ENCODE measurements at regions not wholly inside any gene's neighbourhood (a gene's known extent, or its start where the extent isn't known, plus 50 kb on each side); places are given as distances from the start of the nearest gene placed in this dataset.
"Not testable (repeated sequence)": the region's sequence is repeated elsewhere in the genome, so short reads cannot be mapped to it uniquely, and the experiment has no call there.

DNA sequence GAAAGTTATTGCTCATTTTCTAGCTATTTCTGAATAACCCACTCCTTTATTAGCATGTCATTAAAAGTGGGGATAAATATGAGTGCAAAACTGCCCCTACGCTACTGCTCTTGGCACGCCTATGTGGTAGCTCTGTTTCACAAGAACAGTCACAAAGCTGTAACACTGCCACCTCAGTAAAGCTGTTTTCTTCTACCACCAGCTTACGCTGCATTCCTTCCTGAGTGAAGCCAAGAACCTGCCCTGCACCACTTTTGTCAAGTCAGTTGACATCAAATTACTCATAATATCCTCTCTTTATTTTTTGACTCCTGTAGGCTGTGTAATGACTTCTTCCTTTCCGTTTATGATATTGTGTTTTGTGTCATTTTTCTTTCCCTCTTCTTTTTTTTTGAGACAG is 1539.7 kb downstream of the RPIA start:
- not testable (repeated sequence) for DNase-seq

DNA sequence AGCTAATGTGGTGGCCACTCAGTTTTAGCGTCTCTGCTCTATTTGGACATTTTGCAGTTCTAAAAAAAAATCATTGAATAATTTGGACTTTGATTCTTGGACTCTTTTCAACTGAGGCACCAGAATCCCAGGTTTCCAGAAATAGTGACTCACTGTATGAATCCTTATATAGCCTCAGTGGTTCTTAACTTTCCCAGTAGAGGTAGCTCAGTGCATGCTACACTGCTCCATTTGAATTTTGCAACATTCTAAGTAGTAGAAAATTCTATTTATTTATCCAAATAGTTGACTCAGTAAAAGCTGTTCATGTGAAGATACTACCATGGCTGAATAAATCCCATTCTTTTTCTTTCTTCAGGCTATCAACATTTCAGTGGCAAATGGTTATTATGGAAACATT is 1544.0 kb downstream of the RPIA start:
- DNase-seq: not testable (repeated sequence)

DNA sequence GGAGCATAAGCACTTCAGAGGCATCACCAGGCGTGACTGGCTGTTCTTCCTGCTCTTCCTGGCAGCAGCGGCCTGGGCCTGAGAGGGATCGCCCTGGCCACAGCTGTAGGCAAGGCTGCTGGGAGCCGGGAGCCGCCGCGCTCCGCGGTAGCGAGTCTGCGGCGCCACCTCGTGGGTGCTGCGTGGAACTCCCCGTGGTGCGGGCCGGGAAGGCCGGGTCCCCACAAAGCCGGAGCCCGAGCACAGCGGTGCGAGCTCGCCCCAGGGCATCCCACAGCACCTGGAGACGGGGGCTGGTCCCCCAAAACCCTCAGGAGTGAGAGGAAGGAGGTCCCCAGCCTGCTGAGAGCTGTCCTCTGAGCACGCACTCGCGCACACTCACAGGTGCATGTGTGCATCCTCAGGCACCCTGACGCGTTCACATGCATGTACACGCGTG is 1546.5 kb downstream of the RPIA start:
- peak; percentile 10 to 40 (median 23) for DNase-seq

DNA sequence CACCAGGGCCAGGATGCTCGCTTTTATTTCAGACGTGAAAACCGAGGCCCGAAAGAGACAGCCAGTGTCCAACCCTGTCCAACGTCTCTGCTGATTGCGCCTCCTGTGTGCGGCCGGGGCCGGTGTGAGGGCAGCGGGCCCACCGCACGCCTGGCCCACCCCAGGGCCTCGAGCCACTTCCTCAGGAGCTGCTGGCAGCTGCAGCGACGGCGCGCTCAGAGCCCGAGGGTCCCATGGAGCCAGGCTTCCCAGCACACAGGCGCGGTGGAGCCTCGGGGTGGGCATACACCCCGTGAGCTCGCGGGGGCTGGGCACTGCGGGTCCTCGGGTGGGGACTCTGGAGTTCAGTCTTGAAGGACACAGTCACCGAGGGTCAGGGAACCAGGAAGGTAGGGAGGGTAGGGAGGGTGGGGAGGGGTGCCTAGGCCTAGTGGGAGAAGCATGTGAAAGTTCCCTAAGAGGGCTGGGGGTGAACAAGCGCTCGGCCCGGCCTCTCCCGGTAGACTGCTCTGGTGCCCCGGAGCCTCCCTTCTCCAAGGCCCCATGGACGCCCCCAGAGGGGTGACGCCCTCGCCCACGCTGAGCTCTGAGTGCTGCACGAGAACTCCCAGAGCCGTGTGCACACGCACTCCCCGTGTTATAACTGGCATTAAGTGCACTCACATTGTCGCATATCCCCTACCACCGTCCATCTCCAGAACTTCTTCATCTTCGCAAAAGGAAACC is 1547.2 kb downstream of the RPIA start:
- not testable (repeated sequence) for DNase-seq

- DNase-seq: peak in 1 of 4 experiments; percentile 16
These were observed 1548.3 kb downstream of the RPIA start for GRCh38 chr2:90239769-90240168.

- DNase-seq: peak in 1 of 4 experiments; percentile 9
These were observed 1553.7 kb downstream of the RPIA start for GRCh38 chr2:90244902-90245765.

DNA sequence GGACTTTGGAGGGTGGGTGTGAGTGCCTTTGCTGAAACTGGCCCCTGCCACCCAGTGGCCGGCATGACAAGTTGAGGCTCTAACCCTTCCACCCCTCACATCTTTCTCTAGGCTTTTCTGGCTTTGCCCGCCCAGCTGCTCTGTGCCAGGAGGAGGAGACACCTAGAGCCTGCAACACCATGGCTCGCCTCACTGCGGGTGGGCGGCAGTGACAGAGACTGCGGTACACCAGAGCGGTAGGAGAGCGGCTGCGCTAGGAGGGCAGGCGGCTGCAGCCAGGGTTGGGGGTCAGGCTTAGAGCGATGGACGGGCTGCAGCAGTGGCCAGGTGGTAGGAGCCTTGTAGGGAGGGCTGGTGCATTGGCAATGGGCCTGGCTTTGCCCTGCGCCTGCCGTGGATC is 1556.9 kb downstream of the RPIA start:
- not testable (repeated sequence) for DNase-seq

GRCh38 chr2:90250350-90250749 is 1558.9 kb downstream of the RPIA start:
- not testable (repeated sequence) for DNase-seq

GRCh38 chr2:90251576-90251975 is 1560.1 kb downstream of the RPIA start:
- DNase-seq: not testable (repeated sequence)

DNA sequence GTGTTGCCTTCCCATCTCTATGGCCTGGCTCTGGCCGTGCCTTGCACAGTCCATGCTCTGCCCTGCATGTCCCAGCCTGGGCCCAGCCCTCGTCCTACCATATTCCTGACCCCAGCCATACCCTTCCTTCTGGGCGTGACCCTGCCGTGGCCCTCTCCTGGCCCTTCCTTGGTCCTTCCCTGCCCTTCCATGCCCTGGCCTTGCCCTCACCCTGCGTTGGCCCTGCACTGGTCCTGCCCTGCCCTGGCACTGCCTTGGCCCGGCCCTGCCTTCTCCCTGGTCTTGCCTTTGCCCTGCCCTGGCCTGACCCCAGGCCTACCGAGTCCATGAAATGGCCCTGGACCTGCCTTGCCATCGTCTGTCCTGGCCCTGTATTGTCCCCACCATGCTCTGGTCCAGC is 1561.8 kb downstream of the RPIA start:
- not testable (repeated sequence) for DNase-seq

- DNase-seq: not testable (repeated sequence)
These were observed 1575.4 kb downstream of the RPIA start for GRCh38 chr2:90266888-90267287.

GRCh38 chr2:90287751-90288150 is 1596.3 kb downstream of the RPIA start:
- not testable (repeated sequence) for DNase-seq

DNA sequence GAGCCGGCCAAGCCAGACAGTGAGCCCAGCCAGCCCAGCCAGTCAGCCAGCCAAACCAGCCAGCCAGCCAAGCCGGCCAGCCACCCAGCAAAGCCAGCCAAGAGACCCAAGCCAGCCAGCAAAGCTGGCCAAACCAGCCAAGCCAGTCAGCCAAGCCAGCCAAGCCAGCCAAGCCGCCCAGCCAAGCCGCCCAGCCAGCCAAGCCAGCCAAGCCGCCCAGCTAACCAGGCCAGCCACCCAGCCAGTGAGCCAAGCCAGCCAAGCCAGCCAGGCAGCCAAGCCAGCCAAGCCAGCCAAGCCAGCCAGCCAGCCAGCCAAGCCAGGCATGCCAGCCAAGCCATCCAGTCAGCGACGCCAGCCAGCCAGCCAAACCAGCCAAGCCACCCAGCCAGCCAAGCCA is 1596.9 kb downstream of the RPIA start:
- not testable (repeated sequence) for DNase-seq

GRCh38 chr2:90289291-90289980 is 1598.0 kb downstream of the RPIA start:
- DNase-seq: not testable (repeated sequence)

- not testable (repeated sequence) for DNase-seq
These were observed 1599.2 kb downstream of the RPIA start for GRCh38 chr2:90290701-90291100.

- not testable (repeated sequence) for DNase-seq
These were observed 1599.9 kb downstream of the RPIA start for GRCh38 chr2:90291168-90291883.

DNA sequence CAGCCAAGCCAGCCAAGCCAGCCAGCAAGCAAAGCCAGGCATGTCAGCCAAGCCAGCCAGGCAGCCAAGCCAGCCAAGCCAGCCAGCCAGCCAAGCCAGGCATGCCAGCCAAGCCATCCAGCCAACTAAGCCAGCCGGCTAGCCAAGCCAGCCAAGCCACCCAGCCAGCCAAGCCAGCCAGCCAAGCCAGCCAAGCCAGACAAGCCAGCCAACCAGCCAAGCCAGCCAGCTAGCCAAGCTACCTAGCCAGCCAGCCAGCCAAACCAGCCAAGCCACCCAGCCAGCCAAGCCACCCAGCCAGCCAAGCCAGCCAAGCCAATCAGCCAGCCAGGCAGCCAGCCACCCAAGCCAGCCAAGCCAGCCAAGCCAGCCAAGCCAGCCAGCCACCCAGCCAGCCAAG is 1600.5 kb downstream of the RPIA start:
- not testable (repeated sequence) for DNase-seq

GRCh38 chr2:90292451-90292850 is 1601.0 kb downstream of the RPIA start:
- DNase-seq: not testable (repeated sequence)

- not testable (repeated sequence) for DNase-seq
These were observed 1601.8 kb downstream of the RPIA start for GRCh38 chr2:90293224-90293623.

DNA sequence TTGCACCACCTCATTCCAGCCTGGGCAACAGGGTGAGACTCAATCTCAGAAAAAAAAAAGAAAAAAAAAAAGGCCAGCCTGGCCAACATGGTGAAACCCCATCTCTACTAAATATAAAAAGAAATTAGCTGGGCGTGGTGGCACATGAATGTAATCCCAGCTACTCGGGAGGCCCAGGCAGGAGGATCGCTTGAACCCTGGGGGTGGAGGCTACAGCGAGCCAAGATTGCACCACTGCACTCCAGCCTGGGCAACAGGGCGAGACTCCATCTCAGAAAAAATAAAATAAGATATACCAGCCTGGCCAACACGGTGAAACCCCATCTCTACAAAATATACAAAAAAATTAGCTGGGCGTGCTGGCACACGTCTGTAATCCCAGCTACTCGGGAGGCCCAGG is 1602.3 kb downstream of the RPIA start:
- not testable (repeated sequence) for DNase-seq

GRCh38 chr2:90295036-90295750 is 1603.7 kb downstream of the RPIA start:
- not testable (repeated sequence) for DNase-seq

- not testable (repeated sequence) for DNase-seq
These were observed 1605.0 kb downstream of the RPIA start for GRCh38 chr2:90296484-90296777.

Data from suppressor macrophage (primary cell).